B cell (primary cell): ENCODE measurements at regions not wholly inside any gene's neighbourhood (a gene's known extent, or its start where the extent isn't known, plus 50 kb on each side); places are given as distances from the start of the nearest gene placed in this dataset.
"Not testable (repeated sequence)": the region's sequence is repeated elsewhere in the genome, so short reads cannot be mapped to it uniquely, and the experiment has no call there.

Source experiments
- ATAC-seq: fragments of 200-7000 bp; cut with Tn5 transposase; one replicate; pipeline ENCODE4 v1.10.0; 2021; ENCODE audit warnings: low read depth, mild to moderate bottlenecking, moderate number of reproducible peaks, moderate library complexity
- CTCF ChIA-PET: fragments of 350-600 bp; sonication (Branson Sonifier 250); formaldehyde crosslinking; loops from one replicate; lab custom pipeline; 2021; ENCODE audit warnings: antibody characterized with exemption, inconsistent platforms; lab: Charles Lee
- POLR2A ChIA-PET: fragments of 350-600 bp; sonication (Branson Sonifier 250); formaldehyde crosslinking; loops from one replicate; lab custom pipeline; 2021; ENCODE audit warnings: antibody characterized with exemption; lab: Charles Lee
- DNase-seq: peaks from one replicate; pipeline ENCODE4 v3.0.0; 2013
- H2AFZ ChIP-seq: 2 replicates; pipeline ENCODE4 v1.6.1; 2012; ENCODE audit warnings: mild to moderate bottlenecking, low read depth, low read length; ENCODE audit not compliant: insufficient read depth, poor library complexity, severe bottlenecking
- H3K27ac ChIP-seq, 2 donors: 1 replicate in 1 of 2; 2 replicates in 1 of 2; pipeline ENCODE4 v1.5.1; 2012 to 2013; ENCODE audit warnings: low read length in 2 of 2, mild to moderate bottlenecking in 2 of 2, moderate library complexity in 1 of 2
- H3K27me3 ChIP-seq, 4 experiments: fragments of 200-600 bp in 1 of 4; sonication (generic) in 1 of 4; replicated peaks in 1 of 4; 1 replicate in 2 of 4; 2 replicates in 2 of 4; pipeline versions ENCODE4 v1.6.1 to v1.7.0; 2013 to 2016; ENCODE audit warnings: low read length in 3 of 4, mild to moderate bottlenecking in 2 of 4, mixed read lengths in 1 of 4, moderate library complexity in 1 of 4; ENCODE audit not compliant: insufficient read depth in 4 of 4, control insufficient read depth in 3 of 4; ENCODE audit errors: control extremely low read depth in 1 of 4
- H3K36me3 ChIP-seq, 2 experiments: replicated peaks in 1 of 2; 1 replicate in 1 of 2; 2 replicates in 1 of 2; pipeline versions ENCODE4 v1.6.1 to v1.7.1; 2013; ENCODE audit warnings: low read length in 1 of 2; ENCODE audit not compliant: insufficient read depth in 2 of 2, control insufficient read depth in 1 of 2; ENCODE audit errors: control extremely low read depth in 1 of 2, extremely low read depth in 1 of 2
- H3K4me1 ChIP-seq, 2 donors: fragments of 200-600 bp in 1 of 2; sonication (generic) in 1 of 2; 1 replicate in 1 of 2; 2 replicates in 1 of 2; pipeline versions ENCODE4 v1.5.1 to v1.6.1; 2013 to 2017; ENCODE audit warnings: low read length in 2 of 2; ENCODE audit not compliant: control insufficient read depth in 2 of 2, insufficient read depth in 2 of 2
- H3K4me2 ChIP-seq: replicated peaks from 2 replicates; pipeline ENCODE3; 2012; ENCODE audit warnings: mild to moderate bottlenecking, low read depth, low read length; ENCODE audit not compliant: poor library complexity, severe bottlenecking
- H3K4me3 ChIP-seq, 5 experiments: fragments of 200-600 bp in 1 of 5; sonication (generic) in 1 of 5; 1 replicate in 3 of 5; 2 replicates in 2 of 5; pipeline versions ENCODE4 v1.5.1 to v1.7.0; 2011 to 2016; ENCODE audit warnings: low read length in 4 of 5, mild to moderate bottlenecking in 4 of 5, low read depth in 2 of 5, control low read depth in 1 of 5, moderate library complexity in 1 of 5; ENCODE audit not compliant: insufficient read depth in 1 of 5; ENCODE audit errors: control extremely low read depth in 1 of 5, extremely low read depth in 1 of 5
- H3K79me2 ChIP-seq: fragments of 200-600 bp; sonication (generic); one replicate; pipeline ENCODE4 v1.6.0; 2016; ENCODE audit warnings: low read length; ENCODE audit not compliant: control insufficient read depth, insufficient read depth
- H3K9ac ChIP-seq: fragments of 200-600 bp; sonication (generic); 2 replicates; pipeline ENCODE4 v1.6.1; 2017; ENCODE audit warnings: mild to moderate bottlenecking, low read length, moderate library complexity
- H3K9me3 ChIP-seq, 3 donors: one replicate each; pipeline versions ENCODE4 v1.6.1 to v1.7.1; 2013; ENCODE audit warnings: low read length in 2 of 3; ENCODE audit not compliant: control insufficient read depth in 2 of 3, insufficient read depth in 1 of 3; ENCODE audit errors: control extremely low read depth in 1 of 3
- H4K20me1 ChIP-seq: 2 replicates; pipeline ENCODE4 v1.6.0; 2012; ENCODE audit warnings: mild to moderate bottlenecking, low read length; ENCODE audit not compliant: insufficient read depth, control insufficient read depth, poor library complexity, severe bottlenecking
- H3K27ac Mint-ChIP-seq: one replicate; pipeline ENCODE4 v1.8.0; 2021; ENCODE audit warnings: mixed read lengths
- H3K27me3 Mint-ChIP-seq: one replicate; pipeline ENCODE4 v1.8.0; 2021; ENCODE audit warnings: mixed read lengths
- H3K4me1 Mint-ChIP-seq: one replicate; pipeline ENCODE4 v1.8.0; 2021; ENCODE audit warnings: mixed read lengths
- H3K4me3 Mint-ChIP-seq: one replicate; pipeline ENCODE4 v1.8.0; 2021; ENCODE audit warnings: mixed read lengths
- H3K9me3 Mint-ChIP-seq: one replicate; pipeline ENCODE4 v1.8.0; 2022; ENCODE audit warnings: mixed read lengths; ENCODE audit not compliant: insufficient read depth
- CTCF ChIP-seq: fragments of 200-600 bp; IDR thresholded peaks from one replicate; pipeline ENCODE4 v1.8.0; 2022; ENCODE audit warnings: antibody characterized with exemption, mild to moderate bottlenecking
- EZH2 ChIP-seq: IDR thresholded peaks from 2 replicates; pipeline ENCODE4 v1.6.1; 2012; ENCODE audit warnings: borderline replicate concordance, low read depth, mild to moderate bottlenecking, moderate library complexity, low read length; ENCODE audit not compliant: insufficient read depth, poor library complexity, severe bottlenecking
- WGBS: methylation state at CpG from one replicate; pipeline ENCODE4 v1.1.5; 2013; ENCODE audit warnings: missing lambda C conversion rate; ENCODE audit not compliant: insufficient coverage; 5-methylcytosine and 5-hydroxymethylcytosine counted together
- intact Hi-C: fragments of 100-400 bp; cut with micrococcal nuclease; formaldehyde crosslinking; loops from one replicate; pipeline ENCODE4 v1.10.0; 2022

GRCh38 chr17:52419229-52419641 lies 260.7 kb upstream of the CA10 start:
- POLR2A ChIA-PET: no interaction called here
- H3K4me3 Mint-ChIP-seq: no peak overlapping the region
- ATAC-seq (no peak), DNase-seq (no peak)
- H3K36me3 ChIP-seq: no peaks in the 10 kb centered on the region
- no peaks in the 10 kb centered on the region for H3K4me1 ChIP-seq
- H3K4me1 Mint-ChIP-seq: no peaks in the 10 kb centered on the region
- H3K9ac ChIP-seq: no peak overlapping the region
- H2AFZ ChIP-seq: no peak overlapping the region
- no peaks in the 10 kb centered on the region for H3K27me3 Mint-ChIP-seq
- no peaks in the 10 kb centered on the region for H4K20me1 ChIP-seq
- H3K27ac Mint-ChIP-seq: no peak overlapping the region
- TF ChIP-seq EZH2 (no peak), CTCF (no peak)
- H3K79me2 ChIP-seq: no peaks in the 10 kb centered on the region
- no peak overlapping the region for H3K27ac ChIP-seq
- no peak overlapping the region for H3K4me3 ChIP-seq
- 84% methylated on average over 2 of the region's 3 CpGs for WGBS
- no peaks in the 10 kb centered on the region for H3K9me3 ChIP-seq
- CTCF ChIA-PET: no interaction called here
- no peaks in the 10 kb centered on the region for H3K27me3 ChIP-seq
- intact Hi-C loops: no loop called here
- H3K4me2 ChIP-seq: no peak overlapping the region
- no peaks in the 10 kb centered on the region for H3K9me3 Mint-ChIP-seq

GRCh38 chr17:52410781-52411180 lies 252.3 kb upstream of the CA10 start:
- no peak for ATAC-seq
- Histone ChIP-seq H3K27me3 (no peaks in the 10 kb centered on the region), H3K36me3 (no peaks in the 10 kb centered on the region), H3K4me2 (no peak overlapping the region), H3K9ac (no peak overlapping the region), H2AFZ (no peak overlapping the region), H3K4me3 (no peak overlapping the region), H3K9me3 (peaks cover 0 to 1% (median 0%) of the 10 kb centered on the region in 3 donors), H3K4me1 (no peaks in the 10 kb centered on the region), H3K79me2 (no peaks in the 10 kb centered on the region), H4K20me1 (no peaks in the 10 kb centered on the region), H3K27ac (no peak overlapping the region)
- CTCF ChIA-PET: no interaction called here
- H3K4me1 Mint-ChIP-seq: no peaks in the 10 kb centered on the region
- H3K4me3 Mint-ChIP-seq: no peak overlapping the region
- intact Hi-C loops: no loop called here
- no peaks in the 10 kb centered on the region for H3K27me3 Mint-ChIP-seq
- no peak for DNase-seq
- no peak overlapping the region for H3K27ac Mint-ChIP-seq
- no peak for TF ChIP-seq CTCF
- no peak for TF ChIP-seq EZH2
- no peaks in the 10 kb centered on the region for H3K9me3 Mint-ChIP-seq
- POLR2A ChIA-PET: no interaction called here
- WGBS: no CpG with 5 or more reads among the region's 1 CpG

GRCh38 chr17:52409222-52409621 lies 250.7 kb upstream of the CA10 start:
- H3K4me2 ChIP-seq, H3K4me1 Mint-ChIP-seq, H3K27ac ChIP-seq, H3K27ac Mint-ChIP-seq, ATAC-seq, H3K27me3 ChIP-seq, H3K9me3 Mint-ChIP-seq, H3K79me2 ChIP-seq, H3K4me1 ChIP-seq, H3K9ac ChIP-seq, DNase-seq, H3K4me3 ChIP-seq, H2AFZ ChIP-seq, H3K9me3 ChIP-seq, H4K20me1 ChIP-seq, POLR2A ChIA-PET, H3K36me3 ChIP-seq, intact Hi-C loops, H3K4me3 Mint-ChIP-seq, CTCF ChIA-PET, H3K27me3 Mint-ChIP-seq: not testable (repeated sequence)
- 93% methylated on average over 13 of the region's 15 CpGs for WGBS
